Activated B cell treated with CpG ODN at 0.5 μM for 24 hours (primary cell): ENCODE measurements at regions not wholly inside any gene's neighbourhood (a gene's known extent, or its start where the extent isn't known, plus 50 kb on each side); places are given as distances from the start of the nearest gene placed in this dataset.

Experiments
- ATAC-seq: fragments of 200-7000 bp; cut with Tn5 transposase; one replicate; pipeline ENCODE4 v1.10.0; 2021; ENCODE audit warnings: low read depth, mild to moderate bottlenecking, moderate library complexity
- CTCF ChIA-PET: fragments of 350-600 bp; sonication (Branson Sonifier 250); formaldehyde crosslinking; loops from one replicate; lab custom pipeline; 2021; ENCODE audit warnings: antibody characterized with exemption; lab: Charles Lee
- POLR2A ChIA-PET: fragments of 350-600 bp; sonication (Branson Sonifier 250); formaldehyde crosslinking; loops from one replicate; lab custom pipeline; 2021; ENCODE audit warnings: antibody characterized with exemption; lab: Charles Lee
- DNase-seq: peaks from one replicate; pipeline ENCODE4 v3.0.0; 2022
- H3K27ac Mint-ChIP-seq: one replicate; pipeline ENCODE4 v1.8.0; 2020; ENCODE audit warnings: mixed read lengths
- H3K27me3 Mint-ChIP-seq: one replicate; pipeline ENCODE4 v1.8.0; 2021; ENCODE audit warnings: mixed read lengths
- H3K36me3 Mint-ChIP-seq: one replicate; pipeline ENCODE4 v1.8.0; 2021; ENCODE audit warnings: low read depth, mixed read lengths
- H3K4me1 Mint-ChIP-seq: one replicate; pipeline ENCODE4 v1.8.0; 2021; ENCODE audit warnings: mixed read lengths
- H3K4me3 Mint-ChIP-seq: one replicate; pipeline ENCODE4 v1.8.0; 2020; ENCODE audit warnings: mild to moderate bottlenecking, mixed read lengths
- H3K9me3 Mint-ChIP-seq: one replicate; pipeline ENCODE4 v1.8.0; 2020; ENCODE audit warnings: mixed read lengths
- intact Hi-C: fragments of 100-400 bp; cut with micrococcal nuclease; formaldehyde crosslinking; loops from one replicate; pipeline ENCODE4 v1.15.1; 2024
- TF ChIP-seq, protein P1 (sequence below): fragments of 200-600 bp; IDR thresholded peaks from one replicate; pipeline ENCODE4 v1.8.0; 2022; ENCODE audit warnings: antibody characterized with exemption, mild to moderate bottlenecking

DNA sequence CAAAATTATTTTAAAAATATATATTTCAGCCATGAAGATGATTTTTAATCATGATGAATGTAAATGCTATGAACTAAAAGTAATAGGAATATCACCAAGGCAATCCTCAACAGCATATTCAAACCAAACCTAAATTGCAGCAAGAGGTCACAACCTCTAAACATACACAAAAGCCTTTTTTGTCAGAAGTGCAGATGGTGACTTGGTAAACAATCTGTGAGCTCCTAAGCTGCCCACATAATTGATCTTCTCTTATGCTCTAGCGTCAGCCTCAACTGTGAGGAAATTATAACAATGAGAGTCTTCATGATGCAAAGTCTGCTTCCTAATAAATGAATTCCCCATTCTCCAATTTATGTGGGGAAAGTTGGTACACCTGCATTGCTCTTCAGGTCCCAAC, 113.2 kb downstream of the TSN start:
- Mint-ChIP-seq H3K4me3 (no peak overlapping the region), H3K27me3 (peaks cover 2% of the 10 kb centered on the region), H3K36me3 (no peaks in the 10 kb centered on the region), H3K4me1 (no peaks in the 10 kb centered on the region), H3K27ac (no peak overlapping the region), H3K9me3 (peaks cover 2% of the 10 kb centered on the region)
- POLR2A ChIA-PET, result no interaction called here
- DNase-seq (no peak), ATAC-seq (no peak)
- TF ChIP-seq, protein P1, sequence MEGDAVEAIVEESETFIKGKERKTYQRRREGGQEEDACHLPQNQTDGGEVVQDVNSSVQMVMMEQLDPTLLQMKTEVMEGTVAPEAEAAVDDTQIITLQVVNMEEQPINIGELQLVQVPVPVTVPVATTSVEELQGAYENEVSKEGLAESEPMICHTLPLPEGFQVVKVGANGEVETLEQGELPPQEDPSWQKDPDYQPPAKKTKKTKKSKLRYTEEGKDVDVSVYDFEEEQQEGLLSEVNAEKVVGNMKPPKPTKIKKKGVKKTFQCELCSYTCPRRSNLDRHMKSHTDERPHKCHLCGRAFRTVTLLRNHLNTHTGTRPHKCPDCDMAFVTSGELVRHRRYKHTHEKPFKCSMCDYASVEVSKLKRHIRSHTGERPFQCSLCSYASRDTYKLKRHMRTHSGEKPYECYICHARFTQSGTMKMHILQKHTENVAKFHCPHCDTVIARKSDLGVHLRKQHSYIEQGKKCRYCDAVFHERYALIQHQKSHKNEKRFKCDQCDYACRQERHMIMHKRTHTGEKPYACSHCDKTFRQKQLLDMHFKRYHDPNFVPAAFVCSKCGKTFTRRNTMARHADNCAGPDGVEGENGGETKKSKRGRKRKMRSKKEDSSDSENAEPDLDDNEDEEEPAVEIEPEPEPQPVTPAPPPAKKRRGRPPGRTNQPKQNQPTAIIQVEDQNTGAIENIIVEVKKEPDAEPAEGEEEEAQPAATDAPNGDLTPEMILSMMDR, result no peak
- CTCF ChIA-PET, result no interaction called here
- intact Hi-C loops, result no loop called here

DNA sequence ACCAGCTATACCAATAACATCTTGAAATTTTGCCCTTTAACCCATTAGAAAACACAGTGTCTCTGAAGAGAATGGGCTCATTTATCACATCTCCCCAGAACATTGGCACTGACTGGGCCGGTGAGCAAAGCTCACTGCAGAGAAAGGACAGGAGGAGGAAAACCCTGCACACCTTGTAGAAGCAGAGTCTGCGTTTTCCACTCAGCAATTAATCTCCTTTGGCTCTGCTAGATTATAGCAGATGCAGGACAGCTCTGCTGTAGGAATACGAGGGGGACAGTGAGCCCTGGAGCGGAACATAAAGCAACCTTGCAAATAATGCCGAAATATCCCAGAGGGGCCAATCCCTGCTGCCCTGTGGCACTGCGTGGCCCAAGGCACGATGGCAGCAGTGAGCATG, 113.9 kb downstream of the TSN start:
- no peak for DNase-seq
- H3K4me1 Mint-ChIP-seq, result no peaks in the 10 kb centered on the region
- H3K36me3 Mint-ChIP-seq, result no peaks in the 10 kb centered on the region
- TF ChIP-seq, protein P1, result no peak
- ChIA-PET POLR2A (no interaction called here), CTCF (no interaction called here)
- intact Hi-C loops, result no loop called here
- peaks cover 2% of the 10 kb centered on the region for H3K27me3 Mint-ChIP-seq
- no peak overlapping the region for H3K27ac Mint-ChIP-seq
- no peak for ATAC-seq
- H3K4me3 Mint-ChIP-seq, result no peak overlapping the region
- no peaks in the 10 kb centered on the region for H3K9me3 Mint-ChIP-seq

DNA sequence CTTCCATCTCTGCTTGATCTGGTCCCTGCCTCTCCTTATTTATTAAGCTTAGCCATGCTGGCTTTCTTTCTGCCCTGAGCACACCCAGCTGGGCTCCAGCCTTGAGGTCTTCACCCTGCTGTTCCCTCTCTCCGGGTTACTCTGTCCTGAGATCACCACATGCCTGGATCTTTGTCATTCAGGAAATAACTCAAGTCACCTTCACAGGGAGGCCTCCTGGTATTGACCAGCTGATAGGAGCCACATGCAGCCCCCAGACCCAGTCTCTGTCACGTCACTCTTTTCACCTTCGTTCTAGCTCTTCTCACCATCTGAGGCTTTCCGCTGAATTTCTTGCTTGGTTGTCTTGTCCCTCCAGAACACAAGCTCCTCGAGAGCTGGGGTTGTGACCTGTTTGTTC, 114.4 kb downstream of the TSN start:
- ATAC-seq (no peak), DNase-seq (no peak)
- ChIA-PET POLR2A (no interaction called here), CTCF (no interaction called here)
- TF ChIP-seq, protein P1, result no peak
- Mint-ChIP-seq H3K4me1 (no peaks in the 10 kb centered on the region), H3K27me3 (peaks cover 2% of the 10 kb centered on the region), H3K27ac (no peak overlapping the region), H3K36me3 (no peaks in the 10 kb centered on the region), H3K9me3 (no peaks in the 10 kb centered on the region), H3K4me3 (no peak overlapping the region)
- intact Hi-C loops, result no loop called here

DNA sequence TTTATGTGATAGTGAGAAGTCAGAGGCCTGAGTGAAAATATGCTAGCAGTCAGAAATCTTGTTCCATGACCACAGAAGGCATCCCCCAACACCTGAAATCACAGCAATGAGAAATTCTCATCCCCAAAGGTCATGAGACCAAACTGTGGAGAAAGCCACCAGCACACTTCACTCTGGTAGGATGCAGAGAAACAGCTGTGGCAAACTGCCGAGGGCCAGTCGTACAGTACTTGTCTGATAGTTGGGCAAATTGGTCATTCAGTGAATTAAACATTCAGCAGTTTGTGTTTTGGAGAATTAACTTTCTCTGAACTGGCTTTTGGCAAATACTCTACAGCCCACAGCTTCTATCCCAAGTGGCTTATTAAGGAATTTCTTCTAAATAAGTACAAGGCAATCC, 117.2 kb downstream of the TSN start:
- no peak for ATAC-seq
- H3K9me3 Mint-ChIP-seq, result no peaks in the 10 kb centered on the region
- TF ChIP-seq, protein P1, result no peak
- ChIA-PET POLR2A (no interaction called here), CTCF (no interaction called here)
- no peaks in the 10 kb centered on the region for H3K27me3 Mint-ChIP-seq
- intact Hi-C loops, result no loop called here
- DNase-seq, result no peak
- no peak overlapping the region for H3K4me3 Mint-ChIP-seq
- no peaks in the 10 kb centered on the region for H3K36me3 Mint-ChIP-seq
- H3K4me1 Mint-ChIP-seq, result no peaks in the 10 kb centered on the region
- no peak overlapping the region for H3K27ac Mint-ChIP-seq

DNA sequence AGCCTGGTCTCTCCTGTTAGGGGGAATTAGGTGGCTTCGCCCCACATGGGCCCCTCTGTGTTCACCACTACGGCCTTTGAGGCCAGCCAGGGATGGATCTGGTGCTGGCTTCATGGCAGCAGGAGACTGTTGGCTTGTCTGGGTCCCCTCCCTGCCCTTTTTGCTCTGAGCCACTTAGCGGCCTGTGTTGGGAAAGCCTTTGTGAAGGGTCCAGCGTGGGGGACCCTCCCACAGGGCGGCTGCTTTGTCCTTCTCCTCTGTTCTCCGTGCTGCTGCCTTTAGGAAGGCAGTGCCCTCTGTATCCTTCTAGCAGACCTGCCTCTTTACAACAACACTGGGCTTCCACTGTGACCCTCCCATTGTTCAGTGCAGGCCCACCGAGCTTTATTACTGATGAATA, 118.4 kb downstream of the TSN start:
- Mint-ChIP-seq H3K27me3 (no peaks in the 10 kb centered on the region), H3K4me1 (no peaks in the 10 kb centered on the region), H3K36me3 (no peaks in the 10 kb centered on the region), H3K9me3 (no peaks in the 10 kb centered on the region), H3K4me3 (no peak overlapping the region), H3K27ac (no peak overlapping the region)
- intact Hi-C loops, result no loop called here
- no peak for ATAC-seq
- CTCF ChIA-PET, result no interaction called here
- DNase-seq, result no peak
- POLR2A ChIA-PET, result no interaction called here
- TF ChIP-seq, protein P1, result no peak
